Stimulated activated CD8-positive, alpha-beta memory T cell treated with anti-CD3 and anti-CD28 coated beads, Interleukin-15, amount 100 ng/mL, for 24 hours (primary cell): ENCODE measurements at regions not wholly inside any gene's neighbourhood (a gene's known extent, or its start where the extent isn't known, plus 50 kb on each side); places are given as distances from the start of the nearest gene placed in this dataset.

Experiments used
- DNase-seq: peaks from one replicate; pipeline ENCODE4 v3.0.0-alpha.2; 2020; ENCODE audit warnings: low read depth

DNA sequence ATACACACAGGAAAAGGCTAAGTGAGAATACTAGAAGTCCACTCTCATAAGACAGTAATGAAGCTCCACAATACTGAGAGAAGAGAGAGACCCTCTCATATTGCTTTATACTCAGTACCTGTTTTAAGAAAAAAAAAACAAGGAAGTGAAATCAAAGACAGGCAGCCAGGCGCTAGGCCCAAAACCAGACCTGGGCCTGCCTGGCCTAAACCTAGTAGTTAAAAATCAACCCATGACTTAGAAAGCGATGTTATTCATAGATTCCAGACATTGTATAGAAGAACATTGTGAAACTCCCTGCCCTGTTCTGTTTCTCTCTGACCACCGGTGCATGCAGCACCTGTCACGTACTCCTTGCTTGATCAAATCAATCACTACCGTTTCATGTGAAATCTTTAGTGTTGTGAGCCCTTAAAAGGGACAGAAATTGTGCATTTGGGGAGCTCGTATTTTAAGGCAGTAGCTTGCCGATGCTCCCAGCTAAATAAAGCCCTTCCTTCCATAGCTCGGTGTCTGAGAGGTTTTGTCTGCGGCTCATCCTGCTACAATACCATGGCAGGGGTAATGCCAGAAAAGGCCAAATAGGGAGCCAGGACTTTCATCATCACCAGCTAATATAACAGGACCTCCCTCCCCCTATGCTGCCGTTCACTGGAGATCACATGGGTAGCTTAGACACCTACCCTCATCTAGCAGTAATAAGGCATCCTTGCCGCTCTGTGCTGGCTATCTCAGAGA is 1294.1 kb downstream of the NSUN3 start:
- no peak for DNase-seq

DNA sequence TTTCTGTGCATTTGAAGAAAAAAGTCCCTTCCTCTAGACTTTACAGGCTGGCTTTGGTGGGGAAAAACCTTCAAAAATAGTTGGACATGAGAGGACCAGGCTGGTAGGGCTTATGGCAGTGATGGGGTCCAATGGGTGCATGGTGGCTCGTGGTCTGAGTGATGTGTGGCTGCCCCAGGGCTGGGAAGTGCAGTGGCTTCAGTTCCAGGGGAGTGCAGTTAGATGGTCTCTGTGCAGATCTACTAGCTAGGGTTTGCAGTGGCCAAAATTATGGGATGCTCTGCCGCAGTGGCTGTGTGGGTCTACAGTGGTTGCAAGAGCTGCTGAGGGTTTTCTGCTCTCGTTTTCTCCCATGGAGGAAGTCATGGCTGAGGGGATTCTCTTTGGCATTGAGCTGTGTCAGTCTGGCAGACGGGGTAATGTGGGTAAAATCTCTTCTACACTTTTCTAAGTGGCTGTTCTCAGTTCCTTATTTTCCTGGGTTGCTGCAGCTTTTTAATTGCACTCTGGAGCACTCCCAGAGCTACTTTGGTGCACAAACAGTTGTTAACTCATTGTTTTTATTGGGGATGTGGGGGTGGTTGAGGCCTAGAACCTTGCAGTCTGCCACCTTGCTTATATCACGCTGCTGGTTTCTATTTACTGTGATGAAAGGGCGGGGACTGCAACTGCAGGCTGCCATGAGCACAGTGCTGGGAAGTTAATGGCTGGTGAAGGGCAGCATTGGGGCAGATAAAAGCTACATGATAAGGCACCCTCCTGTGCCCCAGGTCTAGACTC is 1324.6 kb downstream of the NSUN3 start:
- DNase-seq: no peak

DNA sequence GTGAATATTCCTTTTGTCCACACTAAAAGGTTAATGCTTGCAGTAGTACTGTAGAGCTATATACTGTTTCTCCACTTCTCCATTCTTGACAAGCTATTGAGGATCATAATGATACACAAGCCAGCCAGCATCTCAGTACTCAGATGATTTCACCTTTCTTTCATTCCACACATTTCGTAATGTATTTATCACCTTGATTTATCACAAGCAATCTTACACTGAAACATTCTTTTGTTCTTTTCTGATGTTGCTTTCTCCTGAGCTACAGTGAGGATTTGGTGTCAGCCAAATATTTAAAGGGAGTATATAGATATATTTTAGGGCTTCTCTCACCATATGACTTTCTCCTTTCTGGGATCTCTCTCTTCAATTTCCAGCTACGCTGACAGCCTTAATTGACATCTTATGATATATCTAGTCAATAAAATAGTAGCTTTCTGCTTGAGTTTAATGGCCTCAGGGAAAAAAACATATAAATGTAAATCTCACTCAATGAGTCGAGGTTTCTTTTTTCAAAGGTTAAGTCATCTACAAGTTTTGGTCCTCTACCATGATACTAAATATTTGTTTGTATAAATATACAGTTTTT is 1327.0 kb downstream of the NSUN3 start:
- DNase-seq: no peak

DNA sequence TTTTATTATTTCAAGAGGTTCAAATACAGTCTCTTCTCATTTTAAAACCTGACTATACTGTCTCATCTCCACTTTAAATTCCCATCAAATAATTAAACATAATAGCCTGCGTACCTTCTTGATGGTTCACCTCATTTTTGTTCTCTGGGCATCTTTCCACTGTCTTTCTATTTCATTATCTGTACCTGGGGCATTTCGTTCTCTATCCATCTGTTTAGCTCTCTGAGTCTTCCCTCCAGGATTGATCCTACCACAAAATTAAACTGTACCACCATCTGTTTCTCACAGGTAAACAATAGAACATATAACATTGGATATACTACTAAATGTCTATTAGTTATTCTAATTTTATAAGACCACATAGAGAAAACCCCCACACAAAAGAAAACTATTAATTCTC is 1331.4 kb downstream of the NSUN3 start:
- no peak for DNase-seq

DNA sequence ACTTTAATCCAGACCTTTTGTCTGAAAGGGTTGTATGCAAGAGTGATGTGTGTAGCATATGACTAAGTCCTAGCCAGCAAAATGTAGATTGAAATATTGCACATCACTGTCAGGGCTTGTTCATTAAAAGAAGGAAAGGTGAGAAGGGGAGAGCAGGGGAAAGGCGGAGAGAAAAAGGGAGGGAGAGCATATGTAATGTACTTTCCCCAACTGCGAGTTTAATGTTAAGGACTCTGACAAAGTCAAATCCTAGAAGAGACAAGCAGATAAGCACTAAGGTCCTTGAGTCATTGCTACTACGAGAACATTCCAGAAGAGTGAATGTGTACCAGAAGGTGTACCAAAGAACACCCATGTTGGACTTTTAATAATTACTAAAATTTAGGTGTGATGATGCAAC is 1336.7 kb downstream of the NSUN3 start:
- DNase-seq: no peak

DNA sequence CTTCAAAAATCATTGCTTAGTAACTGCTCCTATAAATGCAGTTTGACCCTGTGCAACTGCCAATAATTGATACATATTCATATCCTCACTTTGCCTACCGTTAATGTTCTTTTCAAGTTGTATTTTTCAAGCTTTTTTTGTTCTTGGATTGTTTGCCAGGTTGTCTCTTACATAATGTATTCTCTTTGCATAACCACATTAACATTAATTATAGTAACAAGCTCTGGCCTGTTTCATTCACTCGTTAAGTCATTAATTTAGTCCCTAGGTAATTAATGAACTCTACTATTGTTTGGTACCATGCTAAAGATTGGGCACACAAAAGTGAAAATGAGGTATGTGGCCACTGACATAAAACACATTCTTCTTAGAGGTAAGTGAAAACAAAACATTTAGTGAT is 1338.8 kb downstream of the NSUN3 start:
- DNase-seq: no peak

DNA sequence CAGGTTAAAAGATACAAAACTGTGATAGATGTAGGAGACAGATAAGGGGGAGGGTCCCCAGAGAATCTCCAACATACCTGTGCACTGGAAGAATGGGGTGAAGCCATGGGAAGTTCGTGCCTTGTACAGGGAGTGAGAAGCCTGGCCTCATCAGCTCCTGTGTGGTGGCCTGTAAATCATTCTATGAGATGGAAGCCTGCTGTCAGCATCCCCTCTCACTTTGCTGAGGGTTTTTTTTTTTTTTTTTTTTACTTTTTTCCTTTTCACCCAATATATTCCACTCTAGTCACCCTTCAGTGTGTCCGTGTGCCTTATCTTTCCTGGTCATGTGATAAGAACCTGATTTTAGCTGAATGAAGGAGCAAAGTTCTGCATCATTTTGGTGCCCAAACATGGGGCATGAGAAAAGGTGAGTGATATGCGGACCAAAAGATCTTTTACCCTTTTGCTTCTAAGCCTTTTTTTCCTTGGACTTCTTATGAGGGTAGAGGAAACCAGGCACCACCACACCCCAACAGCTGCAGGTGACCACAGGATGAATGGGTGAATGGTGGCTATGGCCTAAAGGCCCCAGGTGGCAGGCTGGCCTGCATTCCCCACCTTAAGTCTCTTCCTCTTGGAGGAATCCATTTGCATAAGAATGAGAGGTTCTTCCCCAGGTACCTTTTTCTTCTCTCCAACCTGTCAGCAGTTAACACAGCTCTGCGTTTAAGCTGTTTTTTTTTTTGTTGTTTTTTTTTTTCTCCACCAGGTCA is 1345.0 kb downstream of the NSUN3 start:
- no peak for DNase-seq

DNA sequence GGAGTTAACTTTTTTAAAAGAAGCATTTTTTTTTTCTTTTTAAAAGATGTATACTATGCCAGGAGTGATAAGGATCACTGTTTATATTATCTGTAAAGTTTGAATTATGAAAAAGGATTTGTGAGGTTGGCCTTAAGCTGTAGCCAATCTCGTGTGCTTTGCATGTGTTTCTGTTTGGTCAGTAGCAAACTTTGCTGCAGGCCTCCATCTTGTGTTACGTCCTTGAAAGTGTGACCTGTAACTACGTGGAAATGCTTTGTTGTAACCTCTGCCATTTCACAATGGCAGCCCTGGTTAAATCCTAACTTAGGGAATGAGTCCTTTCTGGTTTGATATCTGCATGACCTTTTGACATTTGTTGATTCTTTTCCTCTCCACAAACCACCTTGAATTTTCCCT is 1345.6 kb downstream of the NSUN3 start:
- DNase-seq: no peak

DNA sequence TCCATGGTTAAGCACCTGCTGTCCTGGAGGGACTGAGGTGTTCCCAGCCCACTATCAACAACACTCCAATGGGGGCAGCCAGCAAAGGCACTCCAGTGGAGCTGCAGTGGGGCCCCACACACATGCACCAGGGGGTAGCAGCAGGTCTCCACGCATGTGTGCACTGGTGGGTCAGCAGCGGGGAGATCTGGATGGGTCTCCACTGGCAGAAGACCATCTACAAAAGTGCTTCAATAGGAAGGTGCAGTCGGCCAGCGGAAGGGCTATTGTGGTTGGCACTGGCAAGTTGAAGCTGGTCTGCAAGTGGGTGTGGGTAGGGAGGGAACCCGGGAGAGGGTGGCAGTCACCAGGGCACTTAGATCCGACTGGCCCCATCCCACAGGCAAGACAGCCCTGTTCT is 1355.4 kb downstream of the NSUN3 start:
- no peak for DNase-seq

DNA sequence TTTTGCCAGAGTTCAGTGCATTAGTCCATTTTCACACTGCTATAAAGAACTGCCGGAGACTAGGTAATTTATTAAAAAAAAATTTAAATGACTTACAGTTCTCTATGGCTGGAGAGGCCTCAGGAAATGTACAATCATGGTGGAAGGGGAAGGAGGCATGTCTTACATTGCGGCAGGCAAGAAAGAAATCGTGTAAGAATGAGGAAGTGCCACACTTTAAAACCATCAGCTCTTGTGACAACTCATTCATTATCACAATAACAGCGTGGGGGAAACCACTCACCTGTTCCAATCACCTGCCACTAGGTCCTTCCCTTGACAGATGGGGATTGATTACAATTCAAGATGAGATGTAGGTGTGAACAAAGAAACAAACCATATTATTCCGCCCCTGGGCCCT is 1361.4 kb downstream of the NSUN3 start:
- no peak for DNase-seq

DNA sequence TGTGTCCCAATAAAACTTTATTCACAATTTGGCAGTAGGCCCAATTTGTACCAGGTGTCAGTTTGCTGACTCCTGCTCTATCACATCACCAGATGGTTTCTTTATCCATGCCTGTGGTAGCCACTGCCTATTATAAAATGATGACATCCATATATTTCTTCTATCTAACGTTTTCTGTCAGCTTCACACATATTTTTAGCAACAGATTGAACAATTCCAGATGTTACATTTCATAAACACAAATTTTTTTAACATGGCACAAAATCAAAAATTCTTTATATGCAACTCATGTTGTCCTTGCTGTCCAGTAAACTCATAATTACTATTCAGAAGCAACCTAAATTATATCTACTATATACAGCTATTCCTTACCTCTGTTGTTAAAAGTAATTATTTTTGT is 1371.6 kb downstream of the NSUN3 start:
- DNase-seq: no peak

DNA sequence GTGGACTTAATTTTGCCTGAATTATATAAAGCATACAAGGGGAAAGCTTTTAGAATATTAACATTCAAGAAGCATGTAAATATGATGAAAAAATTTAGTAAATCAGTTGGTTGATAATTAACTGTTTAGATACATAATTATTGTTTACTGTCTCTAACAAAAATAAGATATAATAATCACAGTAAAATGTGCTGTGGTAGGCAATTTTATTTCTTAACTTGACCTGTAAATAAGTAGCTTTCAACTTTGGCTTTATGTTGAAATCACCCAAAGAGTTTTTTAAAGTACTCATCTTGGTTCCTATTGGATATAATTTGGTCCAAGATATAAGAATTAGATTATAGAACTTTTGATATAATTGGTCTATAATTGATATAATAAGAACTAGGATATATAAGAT is 1374.5 kb downstream of the NSUN3 start:
- no peak for DNase-seq

DNA sequence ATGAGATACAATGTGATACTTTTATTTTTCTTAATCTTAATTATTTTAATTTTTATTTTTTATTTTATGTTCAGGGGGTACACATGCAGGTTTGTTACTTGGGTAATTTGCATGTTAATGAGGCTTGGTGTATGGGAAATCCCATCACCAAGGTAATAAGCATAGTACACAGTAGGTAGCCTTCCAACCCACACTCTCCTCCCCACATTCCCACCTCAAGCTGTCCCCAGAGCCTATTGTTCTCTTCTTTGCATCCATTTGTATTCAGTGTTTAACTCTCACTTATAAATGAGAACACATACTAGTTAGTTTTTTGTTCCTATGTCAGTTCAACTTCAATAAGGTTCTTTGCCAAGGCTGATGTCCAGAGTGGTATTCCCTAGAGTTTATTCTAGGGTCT is 1375.4 kb downstream of the NSUN3 start:
- DNase-seq: no peak

DNA sequence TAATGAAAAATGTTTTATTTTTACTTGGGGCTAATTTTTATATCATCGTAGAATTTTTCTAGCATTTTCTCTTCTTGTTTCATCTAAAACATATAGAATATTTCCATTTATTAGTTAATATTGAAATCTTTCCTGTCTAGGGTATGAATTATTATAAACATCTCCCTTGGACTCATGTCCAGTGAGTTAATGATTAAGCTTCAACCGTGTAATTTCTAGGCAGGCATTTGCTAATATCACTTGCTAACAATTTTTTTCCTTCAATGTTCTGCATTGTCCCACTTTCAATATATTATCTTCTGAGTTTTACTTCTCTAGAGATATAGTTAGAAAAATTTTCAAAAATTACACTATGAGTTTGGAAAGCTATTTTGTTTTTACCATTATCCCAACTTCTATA is 1371.6 kb upstream of the EPHA6 start:
- no peak for DNase-seq

DNA sequence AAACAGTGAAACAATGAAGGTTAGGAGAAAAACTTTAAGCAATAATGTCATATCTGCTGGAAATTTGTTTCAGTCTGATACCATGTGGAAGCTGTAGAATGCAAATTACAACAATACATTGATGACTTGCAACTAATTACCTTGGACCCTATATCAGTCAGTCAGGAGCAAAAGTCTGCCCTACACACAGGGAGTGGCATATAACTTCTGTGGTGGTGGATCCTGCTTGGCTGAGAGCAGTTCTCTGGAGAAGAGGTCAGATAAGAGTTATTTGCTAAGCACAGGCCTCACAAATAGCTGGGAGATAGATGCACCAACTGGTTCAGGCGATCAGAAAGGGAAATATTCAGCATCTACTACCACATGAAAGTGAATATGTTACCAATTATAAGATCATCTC is 1364.6 kb upstream of the EPHA6 start:
- DNase-seq: no peak

DNA sequence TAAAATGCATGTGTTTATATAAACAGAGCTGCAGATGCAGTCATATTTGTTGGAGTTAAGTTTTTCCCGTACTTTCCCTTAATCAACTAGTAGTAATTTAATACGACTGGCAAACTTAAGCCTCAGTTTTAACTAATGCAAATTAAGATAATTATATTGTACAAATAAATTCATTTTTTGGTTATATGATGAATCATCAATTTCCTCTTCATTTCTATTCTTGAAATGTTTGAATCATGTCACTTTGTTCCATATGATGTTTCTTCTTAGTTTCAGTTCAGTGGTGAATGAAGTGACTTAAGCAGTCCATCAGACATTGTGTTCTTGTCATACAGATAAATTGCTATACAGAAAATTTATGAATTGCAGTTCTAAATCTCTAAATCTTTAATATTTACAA is 1361.2 kb upstream of the EPHA6 start:
- no peak for DNase-seq

DNA sequence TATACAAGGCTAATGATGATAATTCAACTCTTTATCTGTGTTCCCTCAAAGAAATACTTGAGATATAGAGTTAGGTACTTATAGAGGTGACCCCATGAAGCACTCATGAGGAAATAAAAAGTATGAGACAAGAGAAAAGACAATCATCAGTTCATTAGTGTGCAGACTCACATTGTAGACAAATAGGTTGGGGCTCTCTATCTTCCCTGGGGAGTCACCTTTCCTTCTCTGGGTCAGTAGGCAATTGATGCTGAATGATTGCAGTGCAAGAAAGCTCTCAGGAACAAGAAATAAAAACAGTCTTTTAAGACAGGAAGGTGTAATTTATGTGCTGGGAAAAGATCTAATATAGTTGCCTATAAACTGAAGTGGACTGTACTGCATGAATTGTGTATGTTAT is 1357.6 kb upstream of the EPHA6 start:
- no peak for DNase-seq

DNA sequence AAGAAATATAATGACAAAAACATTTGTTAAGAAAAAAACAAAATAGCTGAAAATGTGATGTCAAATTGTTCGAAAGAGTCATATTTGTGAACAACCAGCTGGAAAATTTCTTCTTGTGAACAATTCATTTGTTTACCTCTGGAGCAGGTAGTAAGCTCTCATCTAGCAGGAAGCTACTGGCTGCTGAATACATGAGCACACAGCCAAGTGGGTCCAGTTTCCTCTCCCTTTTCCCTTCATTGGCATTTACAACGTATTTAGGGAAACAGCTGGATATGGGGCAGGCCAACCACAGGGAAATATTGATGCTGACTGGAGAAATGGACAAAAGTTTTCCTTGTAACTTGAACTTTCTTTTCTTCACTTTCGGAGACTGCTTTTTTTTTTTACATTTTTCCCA is 1354.7 kb upstream of the EPHA6 start:
- no peak for DNase-seq

DNA sequence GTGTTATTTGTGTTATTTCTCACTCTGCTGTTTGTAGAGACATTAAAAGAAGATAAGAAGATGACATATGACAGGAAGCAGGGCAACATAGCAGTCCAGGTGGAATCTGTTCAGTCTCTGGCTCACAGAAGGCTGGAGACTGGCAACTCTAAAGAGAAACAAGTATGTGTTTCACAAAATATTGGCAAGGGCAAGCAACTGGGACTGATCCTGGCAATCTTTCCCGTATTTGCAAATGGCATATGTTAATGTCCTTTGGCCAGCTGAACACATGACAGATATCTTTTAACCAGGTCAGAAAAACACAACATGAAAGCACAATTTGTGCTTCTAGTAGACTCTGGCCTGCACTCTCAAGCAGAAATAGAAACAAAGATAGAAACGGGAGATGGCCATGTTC is 1354.1 kb upstream of the EPHA6 start:
- DNase-seq: no peak

DNA sequence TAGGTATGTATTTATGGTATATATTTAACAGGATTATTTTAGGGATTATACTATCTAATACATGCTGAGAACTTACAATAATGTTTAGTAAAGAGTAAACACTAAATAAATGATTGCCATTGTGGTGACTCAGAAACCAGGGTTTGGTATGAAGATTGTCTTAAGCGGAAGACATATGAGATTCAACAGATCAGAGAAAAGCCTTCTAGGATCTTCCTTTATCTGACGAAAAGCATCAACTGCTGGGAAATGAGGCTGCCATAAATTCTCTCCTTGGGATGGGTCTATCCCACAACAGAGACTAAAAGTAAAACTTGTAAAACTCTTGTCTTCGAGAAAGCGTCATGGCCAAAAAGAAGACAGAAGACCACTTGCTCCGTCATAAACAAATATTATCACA is 1352.2 kb upstream of the EPHA6 start:
- DNase-seq: no peak

DNA sequence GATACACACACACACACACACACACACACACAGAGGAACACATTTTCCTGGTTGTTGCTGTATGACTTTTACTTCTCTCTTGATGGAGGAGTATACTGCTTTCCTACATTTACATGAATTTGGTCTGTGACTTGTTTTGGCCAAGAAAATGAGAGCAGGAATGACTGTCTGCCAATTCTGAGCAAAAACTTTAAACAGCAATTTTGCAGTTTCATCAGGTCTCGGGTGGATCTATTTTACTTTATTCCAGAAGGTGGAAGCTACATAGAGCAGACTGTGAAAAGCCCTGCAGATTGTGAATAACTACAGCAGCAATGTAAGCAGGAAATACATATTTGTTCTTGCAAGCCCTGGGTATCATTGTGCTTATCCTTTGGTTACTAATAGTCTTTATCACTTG is 1350.0 kb upstream of the EPHA6 start:
- no peak for DNase-seq

DNA sequence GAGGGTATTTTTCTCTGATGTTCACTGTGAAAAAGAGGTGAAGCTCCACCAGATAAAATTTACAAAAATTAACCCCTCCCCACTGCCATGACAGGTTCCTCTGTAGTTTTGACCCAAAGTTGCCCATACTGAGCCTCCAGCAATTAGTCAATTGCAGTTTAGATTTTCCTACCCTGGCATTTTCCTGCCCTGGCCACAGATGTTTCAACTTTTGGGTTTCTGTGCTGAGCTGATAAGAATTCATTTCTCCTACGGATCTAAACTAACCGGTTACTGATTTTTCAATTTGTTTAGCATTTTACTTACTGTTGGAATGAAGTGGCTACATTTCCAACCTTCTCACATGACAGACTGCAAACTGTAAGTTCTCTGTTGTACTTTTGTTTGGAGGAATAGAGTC is 1346.1 kb upstream of the EPHA6 start:
- no peak for DNase-seq

DNA sequence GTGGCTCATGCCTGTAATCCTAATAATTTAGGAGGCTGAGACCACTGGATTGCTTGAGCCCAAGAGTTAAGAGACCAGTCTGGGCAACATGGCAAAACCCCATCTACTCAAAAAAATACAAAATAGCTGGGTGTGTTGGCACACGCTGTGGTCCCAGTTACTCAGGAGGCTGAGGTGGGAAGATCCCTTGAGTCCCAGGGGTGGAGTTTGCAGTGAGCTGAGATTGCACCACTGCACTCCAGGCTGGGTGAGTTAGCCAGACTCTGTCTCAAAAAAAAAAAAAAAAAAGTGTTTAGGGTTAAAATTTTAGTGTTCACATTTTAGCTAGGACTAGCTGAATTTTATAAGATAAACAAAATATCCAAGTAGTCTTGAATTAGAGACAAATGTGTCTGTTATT is 1340.1 kb upstream of the EPHA6 start:
- DNase-seq: no peak
